SKM-1 (cell line): ENCODE measurements at regions not wholly inside any gene's neighbourhood (a gene's known extent, or its start where the extent isn't known, plus 50 kb on each side); places are given as distances from the start of the nearest gene placed in this dataset.
A peak's percentile ranks its signal among the peaks of the same experiment; 100 is the strongest.

Source experiments
- DNase-seq: peaks from one replicate; lab custom pipeline; 2025; ENCODE audit not compliant: unreplicated experiment; lab: John Stamatoyannopoulos, UW

- DNase-seq: no peak
Observed at GRCh38 chr1:212557739-212558692, 50.5 kb upstream of the ATF3 start.

GRCh38 chr1:212558693-212559480 lies 49.7 kb upstream of the ATF3 start:
- DNase-seq: peak; percentile 93
